ENCODE measurements at regions not wholly inside any gene's neighbourhood (a gene's known extent, or its start where the extent isn't known, plus 50 kb on each side); places are given as distances from the start of the nearest gene placed in this dataset.
A peak's percentile ranks its signal among the peaks of the same experiment; 100 is the strongest.
"Not testable (repeated sequence)": the region's sequence is repeated elsewhere in the genome, so short reads cannot be mapped to it uniquely, and the experiment has no call there.

GRCh38 chr2:89154247-89154682 lies 462.8 kb downstream of the RPIA start:
- intact Hi-C loops (cut with DNase I) = not testable (repeated sequence)

GRCh38 chr2:89160306-89160705 lies 468.8 kb downstream of the RPIA start:
- H3K36me3 ChIP-seq (replicated peaks in 1 of 2); H3K27ac ChIP-seq; intact Hi-C loops (cut with DNase I); H3K4me1 ChIP-seq (replicated peaks in 1 of 2); H3K9me3 ChIP-seq (replicated peaks in 1 of 3); DNase-seq; H3K27me3 ChIP-seq; H3K4me3 ChIP-seq: not testable (repeated sequence)
- 2 to 20% (median 17%) methylated on average over 3 to 6 of the region's 9 CpGs; no CpG with 5 or more reads in 1 of the 4 donors for WGBS, 4 donors

More at GRCh38 chr2:89154247-89154682, 462.8 kb downstream of the RPIA start:
- DNase-seq; H3K4me3 ChIP-seq; H3K27me3 ChIP-seq; H3K4me1 ChIP-seq (replicated peaks in 1 of 2); H3K36me3 ChIP-seq (replicated peaks in 1 of 2); H3K27ac ChIP-seq; H3K9me3 ChIP-seq (replicated peaks in 1 of 3): not testable (repeated sequence)
- 23 to 47% methylated on average over 1 to 2 of the region's 2 CpGs; no CpG with 5 or more reads in 2 of the 4 donors for WGBS, 4 donors
- TF ChIP-seq CTCF (IDR thresholded peaks at IDR 0.05) = peak in 1 of 6 experiments; percentile 32

GRCh38 chr2:89161626-89162025 lies 470.2 kb downstream of the RPIA start:
- DNase-seq; H3K27ac ChIP-seq; H3K36me3 ChIP-seq (replicated peaks in 1 of 2); H3K9me3 ChIP-seq (replicated peaks in 1 of 3); H3K4me1 ChIP-seq (replicated peaks in 1 of 2); H3K4me3 ChIP-seq; intact Hi-C loops (cut with DNase I); H3K27me3 ChIP-seq: not testable (repeated sequence)
- WGBS, 4 donors = 21 to 27% (median 23%) methylated on average over 2 of the region's 2 CpGs

GRCh38 chr2:89170506-89171173 lies 479.2 kb downstream of the RPIA start:
- H3K4me3 ChIP-seq; intact Hi-C loops (cut with DNase I); H3K27me3 ChIP-seq; H3K27ac ChIP-seq; H3K9me3 ChIP-seq (replicated peaks in 1 of 3); DNase-seq; H3K4me1 ChIP-seq (replicated peaks in 1 of 2); H3K36me3 ChIP-seq (replicated peaks in 1 of 2): not testable (repeated sequence)
- WGBS, 4 donors = 7 to 52% (median 52%) methylated on average over 1 to 2 of the region's 4 CpGs; no CpG with 5 or more reads in 1 of the 4 donors

GRCh38 chr2:89171174-89171519 lies 479.7 kb downstream of the RPIA start:
- intact Hi-C loops (cut with DNase I); H3K27me3 ChIP-seq; H3K9me3 ChIP-seq (replicated peaks in 1 of 3); H3K27ac ChIP-seq; H3K4me3 ChIP-seq; DNase-seq; H3K36me3 ChIP-seq (replicated peaks in 1 of 2); H3K4me1 ChIP-seq (replicated peaks in 1 of 2): not testable (repeated sequence)
- 24 to 60% (median 32%) methylated on average over 1 of the region's 1 CpG for WGBS, 4 donors

GRCh38 chr2:89177004-89177403 lies 485.5 kb downstream of the RPIA start:
- H3K36me3 ChIP-seq (replicated peaks in 1 of 2); H3K4me1 ChIP-seq (replicated peaks in 1 of 2); DNase-seq; H3K4me3 ChIP-seq; intact Hi-C loops (cut with DNase I); H3K27me3 ChIP-seq; H3K9me3 ChIP-seq (replicated peaks in 1 of 3); H3K27ac ChIP-seq: not testable (repeated sequence)

GRCh38 chr2:89182221-89182620 lies 490.7 kb downstream of the RPIA start:
- WGBS, 4 donors = 54 to 79% (median 68%) methylated on average over 3 to 4 of the region's 4 CpGs
- H3K36me3 ChIP-seq (replicated peaks in 1 of 2); intact Hi-C loops (cut with DNase I); H3K27me3 ChIP-seq; H3K27ac ChIP-seq; H3K4me3 ChIP-seq; H3K9me3 ChIP-seq (replicated peaks in 1 of 3); DNase-seq; H3K4me1 ChIP-seq (replicated peaks in 1 of 2): not testable (repeated sequence)

GRCh38 chr2:89184746-89185145 lies 493.3 kb downstream of the RPIA start:
- H3K4me3 ChIP-seq; H3K36me3 ChIP-seq (replicated peaks in 1 of 2); DNase-seq; H3K27me3 ChIP-seq; H3K9me3 ChIP-seq (replicated peaks in 1 of 3); H3K27ac ChIP-seq; H3K4me1 ChIP-seq (replicated peaks in 1 of 2); intact Hi-C loops (cut with DNase I): not testable (repeated sequence)
- WGBS, 4 donors = 6 to 26% (median 14%) methylated on average over 1 of the region's 1 CpG

- H3K4me1 ChIP-seq (replicated peaks in 1 of 2); H3K27me3 ChIP-seq; H3K4me3 ChIP-seq; DNase-seq; H3K36me3 ChIP-seq (replicated peaks in 1 of 2); intact Hi-C loops (cut with DNase I); H3K27ac ChIP-seq; H3K9me3 ChIP-seq (replicated peaks in 1 of 3): not testable (repeated sequence)
- 63 to 94% (median 70%) methylated on average over 2 to 4 of the region's 4 CpGs for WGBS, 4 donors
Measured at GRCh38 chr2:89195636-89196251, 504.3 kb downstream of the RPIA start.

- H3K4me1 ChIP-seq (replicated peaks in 1 of 2); H3K4me3 ChIP-seq; DNase-seq; intact Hi-C loops (cut with DNase I); H3K9me3 ChIP-seq (replicated peaks in 1 of 3); H3K36me3 ChIP-seq (replicated peaks in 1 of 2); H3K27ac ChIP-seq; H3K27me3 ChIP-seq: not testable (repeated sequence)
- no CpG with 5 or more reads among the region's 3 CpGs for WGBS, 4 donors
Measured at GRCh38 chr2:89196719-89197118, 505.2 kb downstream of the RPIA start.
